GM12874 (cell line): ENCODE measurements at regions not wholly inside any gene's neighbourhood (a gene's known extent, or its start where the extent isn't known, plus 50 kb on each side); places are given as distances from the start of the nearest gene placed in this dataset.

Source experiments
- TF ChIP-seq, protein P1 (sequence below): IDR thresholded peaks from 2 replicates; pipeline ENCODE4 v1.5.1; 2011; ENCODE audit warnings: low read depth, mild to moderate bottlenecking, control low read depth, low read length, moderate library complexity; ENCODE audit not compliant: insufficient read depth

DNA sequence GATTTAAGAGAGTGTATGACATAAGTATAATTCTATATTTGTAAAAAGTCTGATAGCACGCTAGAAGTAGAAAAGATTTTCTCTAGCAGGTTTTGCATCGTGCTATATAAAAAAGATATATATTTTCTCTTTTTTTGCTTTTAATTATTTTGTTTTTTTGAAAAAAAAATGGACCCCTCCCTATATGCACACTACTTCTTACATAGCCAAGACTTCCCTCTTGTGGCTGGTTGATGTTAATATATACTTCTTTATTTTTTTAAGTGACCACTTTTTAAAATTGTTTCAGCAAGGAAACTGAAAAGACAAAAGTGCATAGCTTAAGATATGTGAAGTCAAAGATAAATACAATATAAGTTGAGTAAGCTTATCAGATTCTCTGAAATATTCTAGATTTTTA lies 1202.8 kb downstream of the DIAPH3 start:
- TF ChIP-seq, protein P1, sequence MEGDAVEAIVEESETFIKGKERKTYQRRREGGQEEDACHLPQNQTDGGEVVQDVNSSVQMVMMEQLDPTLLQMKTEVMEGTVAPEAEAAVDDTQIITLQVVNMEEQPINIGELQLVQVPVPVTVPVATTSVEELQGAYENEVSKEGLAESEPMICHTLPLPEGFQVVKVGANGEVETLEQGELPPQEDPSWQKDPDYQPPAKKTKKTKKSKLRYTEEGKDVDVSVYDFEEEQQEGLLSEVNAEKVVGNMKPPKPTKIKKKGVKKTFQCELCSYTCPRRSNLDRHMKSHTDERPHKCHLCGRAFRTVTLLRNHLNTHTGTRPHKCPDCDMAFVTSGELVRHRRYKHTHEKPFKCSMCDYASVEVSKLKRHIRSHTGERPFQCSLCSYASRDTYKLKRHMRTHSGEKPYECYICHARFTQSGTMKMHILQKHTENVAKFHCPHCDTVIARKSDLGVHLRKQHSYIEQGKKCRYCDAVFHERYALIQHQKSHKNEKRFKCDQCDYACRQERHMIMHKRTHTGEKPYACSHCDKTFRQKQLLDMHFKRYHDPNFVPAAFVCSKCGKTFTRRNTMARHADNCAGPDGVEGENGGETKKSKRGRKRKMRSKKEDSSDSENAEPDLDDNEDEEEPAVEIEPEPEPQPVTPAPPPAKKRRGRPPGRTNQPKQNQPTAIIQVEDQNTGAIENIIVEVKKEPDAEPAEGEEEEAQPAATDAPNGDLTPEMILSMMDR: no peak; the same call in 1 of the 2 replicates

DNA sequence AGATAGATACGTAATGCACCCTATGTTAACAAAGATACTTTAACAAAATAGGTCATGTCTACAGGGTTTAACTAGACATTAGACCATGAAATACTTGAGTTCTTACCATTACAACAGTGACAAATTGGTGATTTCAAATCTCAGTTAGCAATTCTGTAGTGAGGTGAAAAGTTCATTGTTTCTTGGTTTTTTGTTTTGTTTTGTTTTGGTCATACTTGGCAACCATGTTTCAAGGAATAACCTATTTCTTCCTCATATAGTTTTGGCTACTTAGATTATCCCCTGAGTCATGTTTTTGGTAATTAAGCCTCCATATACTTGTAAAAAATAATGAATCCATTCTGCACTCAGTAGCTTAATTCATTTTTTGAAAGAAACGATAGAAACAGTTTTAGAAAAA lies 1200.4 kb downstream of the DIAPH3 start:
- TF ChIP-seq, protein P1: no peak

DNA sequence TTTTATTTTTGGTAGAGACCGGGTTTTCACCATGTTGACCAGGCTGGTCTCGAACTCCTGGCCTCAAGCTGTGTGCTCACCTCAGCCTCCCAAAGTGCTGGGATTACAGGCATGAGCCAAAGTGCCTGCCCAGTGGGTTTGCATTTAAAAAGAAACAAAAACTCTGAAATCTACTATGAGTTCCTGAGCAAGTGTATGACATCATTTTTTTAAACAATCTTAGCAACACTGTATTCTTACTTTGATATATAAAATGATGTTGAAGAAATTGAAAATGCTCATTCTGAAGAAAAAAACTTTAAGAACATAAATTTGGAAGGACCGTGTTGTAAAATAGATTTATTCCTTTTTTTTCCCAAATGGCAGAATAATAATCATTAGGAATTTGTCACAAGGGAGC lies 1199.7 kb downstream of the DIAPH3 start:
- TF ChIP-seq, protein P1: no peak

DNA sequence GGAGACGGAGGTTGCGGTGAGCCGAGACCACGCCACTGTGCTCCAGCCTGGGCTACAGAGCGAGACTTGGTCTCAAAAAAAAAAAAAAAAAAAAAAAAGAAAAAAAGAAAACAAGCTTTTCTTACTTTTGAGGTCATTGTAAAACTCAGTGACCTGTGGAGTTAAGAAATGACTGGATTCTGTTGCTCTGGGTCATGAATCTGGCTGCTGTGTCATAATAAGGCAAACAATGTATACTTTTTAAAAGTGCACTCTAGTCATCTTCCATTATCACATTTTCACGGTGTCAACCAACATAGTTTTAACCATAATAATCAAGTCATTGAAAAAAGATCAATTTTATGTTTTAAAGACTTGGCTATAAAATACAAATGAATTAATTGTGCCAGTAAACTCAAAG lies 1186.6 kb downstream of the DIAPH3 start:
- TF ChIP-seq, protein P1: no peak

- TF ChIP-seq, protein P1: no peak
These were observed 1185.4 kb downstream of the DIAPH3 start for GRCh38 chr13:58978331-58978730.

DNA sequence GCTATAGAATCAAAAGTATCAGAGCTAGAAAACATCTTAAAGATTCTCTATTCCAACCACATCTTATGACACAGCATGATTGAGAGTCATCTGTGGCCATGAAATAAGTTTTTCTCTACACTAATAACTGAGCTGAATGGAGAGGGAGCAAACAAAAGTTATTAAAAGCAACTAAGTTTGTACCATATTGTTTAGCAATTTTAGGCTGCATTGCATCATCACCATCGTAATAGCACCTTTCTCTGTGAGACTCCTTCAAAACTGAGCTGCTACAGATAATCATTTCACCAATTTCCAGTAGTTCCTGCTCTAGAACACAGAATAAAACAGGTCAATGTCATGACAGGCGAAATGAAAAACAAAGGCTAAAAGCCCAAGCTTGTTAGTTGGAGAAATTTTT lies 1183.9 kb downstream of the DIAPH3 start:
- TF ChIP-seq, protein P1: no peak

DNA sequence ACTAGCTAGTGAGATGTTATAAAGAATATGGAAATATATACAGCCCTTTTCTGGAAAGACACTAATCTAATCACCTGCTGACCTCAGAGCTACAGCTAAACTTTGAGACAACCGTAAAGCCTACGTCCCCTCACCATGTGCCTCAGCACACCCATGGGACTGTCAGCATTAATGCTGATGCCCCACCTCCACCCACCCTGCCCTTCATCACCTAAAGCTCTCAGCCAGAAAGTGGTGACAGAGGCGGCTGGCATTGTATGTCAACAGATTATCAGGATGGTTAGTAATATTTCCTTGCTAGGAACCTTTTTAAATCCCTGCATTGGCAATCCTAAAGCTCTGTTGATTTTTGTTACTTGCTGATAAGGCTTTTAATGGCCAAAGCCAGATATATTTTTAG lies 1177.9 kb downstream of the DIAPH3 start:
- TF ChIP-seq, protein P1: no peak

DNA sequence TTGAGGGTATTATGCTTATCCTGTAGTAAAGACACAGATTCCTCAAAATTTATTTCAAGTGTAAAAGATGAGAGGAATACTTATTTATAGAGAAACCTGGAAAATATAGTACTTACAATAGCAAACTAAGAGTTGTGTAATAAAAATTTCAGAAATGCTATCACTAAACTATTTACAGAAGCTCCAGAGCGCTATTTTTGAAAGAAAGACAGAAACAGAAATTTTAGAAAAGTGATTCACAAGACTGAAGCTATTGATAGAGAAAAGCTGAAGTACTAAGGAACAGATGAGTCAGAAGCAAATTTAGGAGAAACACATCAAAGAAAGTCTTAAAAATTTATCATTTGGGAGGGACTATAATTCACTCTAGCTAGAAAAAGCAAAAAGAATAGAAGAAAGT lies 1174.2 kb downstream of the DIAPH3 start:
- TF ChIP-seq, protein P1: no peak
